ENCODE measurements at regions not wholly inside any gene's neighbourhood (a gene's known extent, or its start where the extent isn't known, plus 50 kb on each side); places are given as distances from the start of the nearest gene placed in this dataset.
"Not testable (repeated sequence)": the region's sequence is repeated elsewhere in the genome, so short reads cannot be mapped to it uniquely, and the experiment has no call there.

GRCh38 chr14:55913324-55914025 is 204.7 kb upstream of the PELI2 start:
- 62 to 63% methylated on average over 8 of the region's 8 CpGs for WGBS, 2 donors
- TF ChIP-seq POLR2A (IDR thresholded peaks at IDR 0.05) = no peak
- TF ChIP-seq CTCF (IDR thresholded peaks at IDR 0.05) = no peak
- no peak for DNase-seq (ENCODE audit: low spot score in 2 of 2)
- intact Hi-C loops (cut with DNase I; ENCODE audit: low total_unique reads) = no loop called here
- no peak overlapping the region for H3K4me3 ChIP-seq (ENCODE audit: low read depth, poor library complexity, severe bottlenecking)

GRCh38 chr14:55914771-55915170 is 203.4 kb upstream of the PELI2 start:
- intact Hi-C loops (cut with DNase I; ENCODE audit: low total_unique reads) = no loop called here
- TF ChIP-seq POLR2A (IDR thresholded peaks at IDR 0.05) = no peak
- no peak for TF ChIP-seq CTCF (IDR thresholded peaks at IDR 0.05)

GRCh38 chr14:55915456-55915855 is 202.8 kb upstream of the PELI2 start:
- 65 to 74% methylated on average over 1 of the region's 1 CpG for WGBS, 2 donors
- H3K4me3 ChIP-seq (ENCODE audit: low read depth, poor library complexity, severe bottlenecking) = no peak overlapping the region
- DNase-seq (ENCODE audit: low spot score in 2 of 2) = no peak
- TF ChIP-seq POLR2A (IDR thresholded peaks at IDR 0.05) = no peak
- TF ChIP-seq CTCF (IDR thresholded peaks at IDR 0.05) = no peak
- intact Hi-C loops (cut with DNase I; ENCODE audit: low total_unique reads) = no loop called here

More at GRCh38 chr14:55914771-55915170, 203.4 kb upstream of the PELI2 start:
- DNase-seq (ENCODE audit: low spot score in 2 of 2) = no peak
- H3K4me3 ChIP-seq (ENCODE audit: low read depth, poor library complexity, severe bottlenecking) = no peak overlapping the region

GRCh38 chr14:55919800-55920199 is 198.4 kb upstream of the PELI2 start:
- H3K4me3 ChIP-seq (ENCODE audit: low read depth, poor library complexity, severe bottlenecking); intact Hi-C loops (cut with DNase I; ENCODE audit: low total_unique reads); DNase-seq (ENCODE audit: low spot score in 2 of 2): not testable (repeated sequence)
- WGBS, 2 donors = 87 to 95% methylated on average over 13 of the region's 13 CpGs

GRCh38 chr14:55921511-55921910 is 196.7 kb upstream of the PELI2 start:
- DNase-seq (ENCODE audit: low spot score in 2 of 2) = no peak
- intact Hi-C loops (cut with DNase I; ENCODE audit: low total_unique reads) = no loop called here
- WGBS, 2 donors = 63 to 79% methylated on average over 1 of the region's 1 CpG
- H3K4me3 ChIP-seq (ENCODE audit: low read depth, poor library complexity, severe bottlenecking) = no peak overlapping the region
- TF ChIP-seq POLR2A (IDR thresholded peaks at IDR 0.05) = no peak
- no peak for TF ChIP-seq CTCF (IDR thresholded peaks at IDR 0.05)

GRCh38 chr14:55926007-55926406 is 192.2 kb upstream of the PELI2 start:
- intact Hi-C loops (cut with DNase I; ENCODE audit: low total_unique reads) = no loop called here
- no peak overlapping the region for H3K4me3 ChIP-seq (ENCODE audit: low read depth, poor library complexity, severe bottlenecking)
- no peak for TF ChIP-seq POLR2A (IDR thresholded peaks at IDR 0.05)
- no peak for TF ChIP-seq CTCF (IDR thresholded peaks at IDR 0.05)
- DNase-seq (ENCODE audit: low spot score in 2 of 2) = no peak
- 70 to 82% methylated on average over 6 of the region's 6 CpGs for WGBS, 2 donors
